ENCODE measurements at regions not wholly inside any gene's neighbourhood (a gene's known extent, or its start where the extent isn't known, plus 50 kb on each side); places are given as distances from the start of the nearest gene placed in this dataset.
"Not testable (repeated sequence)": the region's sequence is repeated elsewhere in the genome, so short reads cannot be mapped to it uniquely, and the experiment has no call there.

DNA sequence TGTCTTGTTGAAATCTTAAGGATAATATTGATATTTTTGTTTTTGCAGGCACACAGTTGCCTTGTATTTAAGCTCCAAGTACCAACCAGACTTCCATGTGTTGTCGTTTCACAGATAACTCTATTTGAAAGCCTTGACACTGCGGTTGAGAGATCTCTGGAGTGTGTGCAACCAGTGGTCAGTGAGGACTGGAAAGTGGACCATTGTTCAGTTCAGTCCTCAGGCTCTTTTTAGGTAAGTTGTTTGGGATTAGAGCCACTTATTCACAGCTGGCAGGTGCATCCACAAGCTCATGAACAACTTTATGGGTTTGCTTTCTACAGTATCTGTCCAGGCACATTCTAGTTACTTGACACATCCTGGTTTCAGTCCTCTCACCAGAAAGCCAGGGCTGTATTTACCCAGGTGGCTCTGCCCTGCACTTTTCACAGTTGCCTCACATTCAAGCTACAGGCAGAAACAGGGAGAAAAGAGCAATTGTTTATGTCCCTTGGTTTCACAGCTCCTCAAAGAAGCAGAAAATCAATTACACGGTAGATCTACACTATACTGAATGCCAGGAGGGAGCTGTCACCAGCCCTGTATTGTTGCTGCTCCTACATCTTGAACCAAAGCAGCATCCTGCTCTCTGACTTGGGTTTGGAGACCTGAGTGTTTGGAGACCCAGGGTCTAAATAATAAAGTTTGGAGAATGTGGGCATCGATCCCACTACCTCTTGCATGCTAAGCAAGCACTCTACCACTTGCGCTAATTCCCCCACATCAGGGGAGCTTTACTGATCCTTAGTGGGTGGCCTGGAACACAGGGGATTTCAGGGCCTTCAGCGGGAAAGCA is 543.3 kb downstream of the PRIM2 start:
- not testable (repeated sequence) for H3K27me3 ChIP-seq (ENCODE audit: control insufficient read depth, insufficient read depth, low read length); H3K36me3 ChIP-seq (ENCODE audit: control insufficient read depth, insufficient read depth, low read length); H3K4me3 ChIP-seq (ENCODE audit: low read length); H3K9me3 ChIP-seq (ENCODE audit: control insufficient read depth, low read depth, low read length); H3K27ac ChIP-seq (ENCODE audit: low read length); H3K4me1 ChIP-seq (ENCODE audit: control insufficient read depth, insufficient read depth, low read length); DNase-seq
- WGBS (ENCODE audit: insufficient coverage, low lambda C conversion rate) = no CpG with 5 or more reads among the region's 6 CpGs

DNA sequence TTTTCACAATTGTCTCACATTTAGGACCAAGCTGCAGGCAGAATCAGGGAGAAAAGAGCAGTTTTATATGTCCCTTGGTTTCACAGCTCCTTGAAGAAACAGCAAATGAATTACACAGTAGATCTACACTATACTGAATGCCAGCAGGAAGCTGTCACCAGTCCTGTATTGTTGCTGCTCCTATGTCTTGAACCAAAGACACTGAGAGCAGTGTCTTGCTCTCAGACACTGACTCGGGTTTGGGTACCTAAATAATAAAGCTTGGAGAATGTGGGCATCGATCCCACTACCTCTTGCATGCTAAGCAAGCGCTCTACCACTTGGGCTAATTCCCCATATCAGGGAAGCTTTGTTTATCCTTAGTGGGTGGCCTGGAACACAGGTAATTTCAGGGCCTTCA is 552.7 kb downstream of the PRIM2 start:
- not testable (repeated sequence) for DNase-seq; H3K4me3 ChIP-seq (ENCODE audit: low read length); H3K4me1 ChIP-seq (ENCODE audit: control insufficient read depth, insufficient read depth, low read length); H3K9me3 ChIP-seq (ENCODE audit: control insufficient read depth, low read depth, low read length); H3K36me3 ChIP-seq (ENCODE audit: control insufficient read depth, insufficient read depth, low read length); H3K27me3 ChIP-seq (ENCODE audit: control insufficient read depth, insufficient read depth, low read length); H3K27ac ChIP-seq (ENCODE audit: low read length)
- WGBS (ENCODE audit: insufficient coverage, low lambda C conversion rate) = no CpG with 5 or more reads among the region's 3 CpGs

DNA sequence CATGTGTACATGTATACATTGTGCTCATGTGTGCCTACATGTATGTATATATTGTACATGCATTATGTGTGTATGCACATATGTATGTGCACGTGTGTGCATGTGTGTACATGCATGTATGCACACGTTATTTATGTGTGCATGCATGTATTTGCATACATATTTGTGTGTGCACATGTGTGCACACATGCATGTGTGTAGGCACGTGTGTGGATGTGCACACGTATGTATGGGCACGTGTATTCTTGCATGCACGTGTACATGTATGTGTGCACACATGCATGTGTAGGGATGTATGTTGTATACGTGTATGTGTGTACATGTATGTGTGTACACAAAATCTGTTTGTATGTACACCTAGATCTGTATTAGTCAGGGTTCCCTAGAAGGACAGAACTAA is 556.0 kb downstream of the PRIM2 start:
- H3K4me1 ChIP-seq (ENCODE audit: control insufficient read depth, insufficient read depth, low read length); H3K27me3 ChIP-seq (ENCODE audit: control insufficient read depth, insufficient read depth, low read length); H3K27ac ChIP-seq (ENCODE audit: low read length); H3K36me3 ChIP-seq (ENCODE audit: control insufficient read depth, insufficient read depth, low read length); H3K9me3 ChIP-seq (ENCODE audit: control insufficient read depth, low read depth, low read length); DNase-seq; H3K4me3 ChIP-seq (ENCODE audit: low read length): not testable (repeated sequence)
- WGBS (ENCODE audit: insufficient coverage, low lambda C conversion rate) = no CpG with 5 or more reads among the region's 7 CpGs

DNA sequence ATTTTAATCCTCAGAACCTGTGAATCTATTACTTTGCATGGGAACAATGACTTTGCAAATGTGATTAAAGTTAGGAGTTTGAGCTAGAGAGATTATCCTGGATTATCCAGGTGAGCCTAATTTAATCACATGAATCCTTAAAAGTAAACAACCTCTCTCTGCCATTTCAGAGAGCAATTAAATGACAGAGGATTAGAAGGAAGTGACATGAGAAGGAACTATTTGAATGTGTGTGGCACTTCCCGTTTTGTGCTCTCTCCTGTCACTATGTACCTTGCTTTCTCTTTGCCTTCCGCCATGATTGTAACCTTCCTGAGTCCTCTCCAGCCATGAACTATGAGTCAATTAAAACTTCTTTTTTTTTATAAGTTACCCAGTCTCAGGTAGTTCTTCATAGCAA is 559.2 kb downstream of the PRIM2 start:
- H3K4me1 ChIP-seq (ENCODE audit: control insufficient read depth, insufficient read depth, low read length); H3K27me3 ChIP-seq (ENCODE audit: control insufficient read depth, insufficient read depth, low read length); H3K9me3 ChIP-seq (ENCODE audit: control insufficient read depth, low read depth, low read length); H3K4me3 ChIP-seq (ENCODE audit: low read length); DNase-seq; H3K36me3 ChIP-seq (ENCODE audit: control insufficient read depth, insufficient read depth, low read length); H3K27ac ChIP-seq (ENCODE audit: low read length): not testable (repeated sequence)
- no CpG with 5 or more reads among the region's 2 CpGs for WGBS (ENCODE audit: insufficient coverage, low lambda C conversion rate)

DNA sequence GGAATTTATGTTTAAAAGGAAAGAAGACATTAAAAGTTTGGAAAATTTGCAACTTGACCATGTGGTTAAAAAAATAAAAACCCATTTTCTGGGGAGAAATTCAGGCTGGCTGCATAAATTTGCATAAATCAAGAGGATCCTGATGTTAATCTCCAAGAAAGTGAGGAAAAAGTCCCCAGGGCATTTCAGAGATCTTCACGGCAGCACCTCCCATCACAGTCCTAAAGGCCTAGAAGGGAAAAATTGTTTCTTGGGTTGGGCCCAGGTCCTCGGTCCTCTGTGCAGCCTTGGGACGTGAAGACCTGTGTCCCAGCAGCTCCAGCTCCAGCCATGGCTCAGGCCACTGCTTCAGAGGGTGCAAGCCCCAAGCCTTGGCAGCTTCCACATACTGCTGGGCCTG is 560.3 kb downstream of the PRIM2 start:
- not testable (repeated sequence) for H3K36me3 ChIP-seq (ENCODE audit: control insufficient read depth, insufficient read depth, low read length); H3K27ac ChIP-seq (ENCODE audit: low read length); H3K4me1 ChIP-seq (ENCODE audit: control insufficient read depth, insufficient read depth, low read length); H3K4me3 ChIP-seq (ENCODE audit: low read length); H3K9me3 ChIP-seq (ENCODE audit: control insufficient read depth, low read depth, low read length); DNase-seq; H3K27me3 ChIP-seq (ENCODE audit: control insufficient read depth, insufficient read depth, low read length)
- no CpG with 5 or more reads among the region's 3 CpGs for WGBS (ENCODE audit: insufficient coverage, low lambda C conversion rate)

DNA sequence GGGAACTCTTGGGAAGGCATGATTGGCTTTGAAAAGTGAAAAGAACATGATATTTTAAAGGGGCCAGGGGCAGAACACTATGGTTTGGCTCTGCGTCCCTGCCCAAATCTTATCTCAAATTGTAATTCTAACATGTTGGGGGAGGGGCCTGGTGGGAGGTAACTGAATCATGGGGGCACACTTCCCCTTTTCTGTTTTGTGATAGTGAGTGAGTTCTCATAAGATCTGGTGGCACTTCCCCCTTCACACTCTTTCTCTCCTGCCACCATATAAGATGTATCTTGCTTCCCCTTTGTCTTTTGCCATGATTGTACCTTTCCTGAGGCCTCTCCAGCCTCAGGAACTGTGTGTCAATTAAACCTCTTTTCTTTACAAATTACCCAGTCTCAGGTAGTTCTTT is 561.4 kb downstream of the PRIM2 start:
- not testable (repeated sequence) for H3K4me1 ChIP-seq (ENCODE audit: control insufficient read depth, insufficient read depth, low read length); H3K27ac ChIP-seq (ENCODE audit: low read length); H3K36me3 ChIP-seq (ENCODE audit: control insufficient read depth, insufficient read depth, low read length); DNase-seq; H3K4me3 ChIP-seq (ENCODE audit: low read length); H3K27me3 ChIP-seq (ENCODE audit: control insufficient read depth, insufficient read depth, low read length); H3K9me3 ChIP-seq (ENCODE audit: control insufficient read depth, low read depth, low read length)
- WGBS (ENCODE audit: insufficient coverage, low lambda C conversion rate) = no CpG with 5 or more reads among the region's 1 CpG

DNA sequence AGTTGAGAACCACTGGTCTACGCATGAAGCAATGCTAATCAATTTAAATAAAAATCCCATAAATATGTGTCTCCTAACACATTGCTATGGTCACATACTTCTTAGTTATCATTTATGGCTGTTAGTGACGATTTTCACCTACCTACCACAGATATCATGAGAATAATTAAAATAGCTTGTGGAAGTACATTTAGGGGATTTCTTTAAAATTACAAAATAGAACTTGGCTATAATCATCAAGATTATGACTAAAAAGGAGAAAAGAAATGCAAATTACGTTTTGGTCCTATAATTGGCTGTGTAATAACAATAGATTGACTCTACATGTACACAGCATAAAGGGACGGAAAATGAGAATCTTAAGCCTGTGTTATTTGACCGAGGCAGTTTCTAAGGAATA is 581.4 kb downstream of the PRIM2 start:
- H3K27me3 ChIP-seq (ENCODE audit: control insufficient read depth, insufficient read depth, low read length); H3K36me3 ChIP-seq (ENCODE audit: control insufficient read depth, insufficient read depth, low read length): not testable (repeated sequence)
- no CpG with 5 or more reads among the region's 5 CpGs for WGBS (ENCODE audit: insufficient coverage, low lambda C conversion rate)

DNA sequence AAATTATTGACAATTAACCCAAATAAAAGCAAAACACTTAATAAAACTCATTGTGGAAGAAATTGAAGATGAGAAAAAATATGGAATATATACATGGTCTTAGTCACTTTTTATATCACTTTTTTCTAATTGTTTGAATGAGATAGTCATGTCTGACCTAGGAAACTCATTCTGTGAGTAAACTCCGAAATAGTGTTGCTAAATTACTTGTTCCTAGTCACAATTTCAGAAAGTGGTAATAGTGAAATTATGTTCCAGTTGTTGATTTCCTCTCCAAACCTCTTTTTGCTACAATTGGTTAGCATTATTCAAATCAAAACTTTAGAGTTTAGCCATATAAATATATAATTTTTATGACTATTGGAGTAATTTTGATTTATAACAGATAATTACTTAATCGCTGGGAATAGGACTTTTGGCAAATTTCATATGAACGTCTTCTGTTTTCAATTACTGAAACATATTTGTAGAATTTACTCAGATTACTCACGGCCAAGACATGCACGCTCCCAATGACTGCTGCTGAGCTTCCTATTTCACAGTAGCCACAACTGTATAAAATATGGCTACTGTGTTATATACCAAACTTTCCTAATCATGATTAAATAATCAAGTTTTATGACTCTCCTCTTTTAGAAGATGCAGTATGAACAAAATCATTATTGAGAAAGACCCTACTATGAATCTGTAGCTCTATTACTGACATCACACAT is 583.4 kb downstream of the PRIM2 start:
- WGBS (ENCODE audit: insufficient coverage, low lambda C conversion rate) = no CpG with 5 or more reads among the region's 5 CpGs
- DNase-seq; H3K36me3 ChIP-seq (ENCODE audit: control insufficient read depth, insufficient read depth, low read length); H3K4me1 ChIP-seq (ENCODE audit: control insufficient read depth, insufficient read depth, low read length); H3K4me3 ChIP-seq (ENCODE audit: low read length); H3K27ac ChIP-seq (ENCODE audit: low read length); H3K27me3 ChIP-seq (ENCODE audit: control insufficient read depth, insufficient read depth, low read length); H3K9me3 ChIP-seq (ENCODE audit: control insufficient read depth, low read depth, low read length): not testable (repeated sequence)

More for the DNA sequence above, 581.4 kb downstream of the PRIM2 start:
- not testable (repeated sequence) for H3K9me3 ChIP-seq (ENCODE audit: control insufficient read depth, low read depth, low read length); H3K27ac ChIP-seq (ENCODE audit: low read length); DNase-seq; H3K4me3 ChIP-seq (ENCODE audit: low read length); H3K4me1 ChIP-seq (ENCODE audit: control insufficient read depth, insufficient read depth, low read length)

DNA sequence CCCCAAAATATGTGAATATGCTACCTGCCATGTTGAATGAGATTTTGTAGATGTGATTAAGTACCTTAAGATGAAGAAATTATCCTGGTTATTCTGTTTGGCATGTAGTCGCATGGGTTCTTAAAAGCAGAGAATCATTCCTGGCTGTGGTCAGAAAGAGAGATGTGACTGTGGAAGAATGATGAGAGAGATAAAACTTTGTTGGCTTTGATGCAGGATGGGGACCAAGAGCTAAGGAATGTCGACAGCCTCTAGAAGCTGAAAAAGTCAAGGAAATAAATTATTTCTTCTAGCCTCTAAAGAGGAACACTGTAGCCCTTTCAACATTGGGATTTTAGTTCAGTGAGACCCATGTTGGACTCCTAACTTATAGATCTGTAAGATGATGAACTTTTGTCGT is 584.0 kb downstream of the PRIM2 start:
- not testable (repeated sequence) for H3K4me3 ChIP-seq (ENCODE audit: low read length); DNase-seq; H3K4me1 ChIP-seq (ENCODE audit: control insufficient read depth, insufficient read depth, low read length); H3K27ac ChIP-seq (ENCODE audit: low read length); H3K36me3 ChIP-seq (ENCODE audit: control insufficient read depth, insufficient read depth, low read length); H3K9me3 ChIP-seq (ENCODE audit: control insufficient read depth, low read depth, low read length); H3K27me3 ChIP-seq (ENCODE audit: control insufficient read depth, insufficient read depth, low read length)
- no CpG with 5 or more reads among the region's 3 CpGs for WGBS (ENCODE audit: insufficient coverage, low lambda C conversion rate)

DNA sequence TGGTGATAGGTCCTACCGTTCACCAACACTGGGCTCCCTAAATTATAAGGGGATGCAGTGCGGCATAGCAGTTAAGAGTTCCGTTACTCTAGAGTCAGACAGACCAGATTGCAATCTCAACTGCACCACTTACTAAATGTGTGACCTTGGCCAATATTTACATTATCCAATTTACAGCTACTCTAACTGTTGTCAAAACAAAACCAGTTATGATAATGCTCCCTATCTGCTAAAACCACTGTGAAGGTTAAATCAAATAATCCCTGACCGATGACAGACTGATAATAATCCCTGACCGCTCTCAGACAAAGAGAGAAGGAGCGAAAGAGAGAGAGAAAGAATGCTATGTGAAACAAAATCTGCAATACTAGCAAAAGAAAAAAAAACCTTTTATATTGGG is 586.9 kb downstream of the PRIM2 start:
- H3K27me3 ChIP-seq (ENCODE audit: control insufficient read depth, insufficient read depth, low read length); H3K4me3 ChIP-seq (ENCODE audit: low read length); H3K27ac ChIP-seq (ENCODE audit: low read length); DNase-seq; H3K4me1 ChIP-seq (ENCODE audit: control insufficient read depth, insufficient read depth, low read length); H3K9me3 ChIP-seq (ENCODE audit: control insufficient read depth, low read depth, low read length); H3K36me3 ChIP-seq (ENCODE audit: control insufficient read depth, insufficient read depth, low read length): not testable (repeated sequence)
- 43% methylated on average over 1 of the region's 6 CpGs for WGBS (ENCODE audit: insufficient coverage, low lambda C conversion rate)

DNA sequence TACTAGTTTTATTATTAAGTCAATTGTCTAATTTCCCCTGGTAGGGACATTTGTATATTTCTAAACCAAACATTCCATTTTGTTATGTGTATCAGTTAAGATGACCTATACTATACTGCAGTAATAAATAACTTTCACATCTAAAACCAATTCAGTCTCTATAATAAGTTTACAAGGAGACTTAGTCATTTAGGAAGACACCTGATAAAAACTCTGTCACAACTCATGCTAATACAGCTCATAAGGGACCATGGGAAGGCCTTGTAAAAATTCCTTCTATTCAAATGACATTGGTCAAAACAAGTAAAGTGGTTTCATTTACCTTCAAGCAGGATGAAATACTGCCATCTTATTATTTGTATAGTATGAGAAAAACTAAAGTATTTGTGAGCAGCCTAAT is 597.9 kb downstream of the PRIM2 start:
- not testable (repeated sequence) for H3K9me3 ChIP-seq (ENCODE audit: control insufficient read depth, low read depth, low read length); H3K4me1 ChIP-seq (ENCODE audit: control insufficient read depth, insufficient read depth, low read length); DNase-seq; H3K36me3 ChIP-seq (ENCODE audit: control insufficient read depth, insufficient read depth, low read length); H3K27me3 ChIP-seq (ENCODE audit: control insufficient read depth, insufficient read depth, low read length); H3K27ac ChIP-seq (ENCODE audit: low read length); H3K4me3 ChIP-seq (ENCODE audit: low read length)
